GM18507 (cell line): ENCODE measurements at regions not wholly inside any gene's neighbourhood (a gene's known extent, or its start where the extent isn't known, plus 50 kb on each side); places are given as distances from the start of the nearest gene placed in this dataset.
A peak's percentile ranks its signal among the peaks of the same experiment; 100 is the strongest.

Experiments used
- DNase-seq: peaks from one replicate; pipeline ENCODE4 v3.0.0; 2011; ENCODE audit warnings: low read depth; ENCODE audit not compliant: insufficient read length; ENCODE audit errors: extremely low spot score
- FAIRE-seq: peaks from 2 replicates; lab custom pipeline; 2011; peaks lifted over from hg19 to GRCh38; lab: Jason Lieb, UNC

DNA sequence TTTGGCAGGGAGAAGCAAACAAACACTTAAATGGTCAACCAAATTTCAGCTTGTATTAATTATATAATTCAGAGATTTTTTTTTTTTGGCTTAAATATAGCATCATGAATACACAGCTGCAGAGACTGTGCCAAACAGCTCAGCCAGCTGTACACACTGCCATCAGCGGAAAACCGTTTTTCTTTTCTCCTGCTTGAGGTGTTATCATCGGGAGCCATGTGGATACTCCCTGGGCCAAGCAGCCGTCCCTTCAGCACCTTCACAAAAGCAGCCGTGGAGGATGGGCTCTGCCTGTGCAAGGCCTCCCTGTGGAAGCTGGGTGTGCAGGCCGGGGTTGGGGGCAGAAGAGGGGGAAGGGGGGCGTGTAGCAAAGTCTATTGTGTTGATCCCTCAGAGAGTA is 85.0 kb downstream of the NUF2 start:
- FAIRE-seq = no peak
- DNase-seq = no peak

DNA sequence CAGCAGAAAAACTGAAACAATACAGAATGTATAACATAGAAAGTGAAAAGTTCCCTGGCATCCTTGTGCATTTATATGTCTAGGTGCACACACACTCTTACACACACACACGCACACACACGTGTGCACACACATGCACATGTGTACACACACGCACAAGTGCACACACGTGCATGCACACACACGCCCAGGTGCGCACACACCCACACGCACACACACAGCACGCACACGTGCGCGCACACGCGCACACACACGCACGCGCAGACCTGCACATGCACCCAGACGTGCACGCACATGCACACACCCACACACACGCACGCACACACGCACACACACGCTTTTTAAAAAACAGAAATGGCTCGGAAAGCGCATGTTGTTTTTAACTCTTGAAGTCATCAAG is 86.5 kb downstream of the NUF2 start:
- no peak for FAIRE-seq
- DNase-seq = no peak

DNA sequence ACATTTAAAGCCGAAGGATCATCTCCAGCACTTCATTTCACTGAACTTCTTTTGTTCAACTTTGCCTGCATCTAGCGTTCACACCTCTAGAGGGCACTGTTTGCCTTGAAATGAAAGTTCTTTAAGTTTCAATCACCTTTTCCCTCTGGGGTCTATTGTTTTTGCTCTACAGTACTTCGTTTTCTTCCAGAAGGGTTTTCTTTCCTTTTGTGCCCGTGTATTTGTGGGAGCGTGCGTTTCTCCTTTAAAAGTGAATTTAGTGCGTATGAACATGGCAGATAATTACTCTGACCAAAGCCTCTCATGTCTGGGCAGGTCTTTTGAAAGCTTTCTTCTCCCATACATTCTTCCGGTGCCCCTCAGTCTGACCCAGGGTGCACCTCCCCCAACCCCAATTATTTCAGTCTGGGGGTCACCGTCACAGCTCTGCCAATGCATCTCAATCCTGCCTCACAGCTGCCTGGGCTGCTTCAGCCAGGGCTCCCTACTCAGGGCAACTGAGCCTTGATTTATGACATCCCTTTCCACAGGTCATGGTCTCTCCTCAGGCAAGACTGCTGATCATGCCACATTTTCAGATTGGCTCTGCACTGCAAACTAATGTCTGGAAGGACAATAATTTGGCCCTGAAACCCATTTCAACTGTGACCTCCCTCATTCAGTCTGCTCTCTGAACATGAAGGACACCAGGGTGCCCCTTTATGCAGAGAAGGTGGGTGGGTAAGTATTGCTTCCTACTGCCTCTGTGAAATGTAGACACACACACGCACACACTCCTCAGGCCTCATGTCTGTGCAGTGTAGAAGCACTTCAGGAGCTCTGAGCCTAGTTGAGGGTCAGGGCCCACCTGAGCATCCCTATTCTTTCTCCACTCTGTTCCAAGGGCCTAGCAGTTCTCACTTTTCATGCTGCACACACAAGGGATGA is 88.6 kb downstream of the NUF2 start:
- FAIRE-seq (peak; percentile 80), DNase-seq (no peak)

GRCh38 chr1:163412221-163412620 is 90.5 kb downstream of the NUF2 start:
- DNase-seq = no peak
- no peak for FAIRE-seq

GRCh38 chr1:163414778-163415177 is 93.0 kb downstream of the NUF2 start:
- DNase-seq = no peak
- FAIRE-seq = peak; percentile 81

- FAIRE-seq (no peak), DNase-seq (no peak)
Measured at GRCh38 chr1:163421701-163422100, 99.9 kb downstream of the NUF2 start.

GRCh38 chr1:163422738-163423404 is 101.1 kb downstream of the NUF2 start:
- no peak for FAIRE-seq
- no peak for DNase-seq

DNA sequence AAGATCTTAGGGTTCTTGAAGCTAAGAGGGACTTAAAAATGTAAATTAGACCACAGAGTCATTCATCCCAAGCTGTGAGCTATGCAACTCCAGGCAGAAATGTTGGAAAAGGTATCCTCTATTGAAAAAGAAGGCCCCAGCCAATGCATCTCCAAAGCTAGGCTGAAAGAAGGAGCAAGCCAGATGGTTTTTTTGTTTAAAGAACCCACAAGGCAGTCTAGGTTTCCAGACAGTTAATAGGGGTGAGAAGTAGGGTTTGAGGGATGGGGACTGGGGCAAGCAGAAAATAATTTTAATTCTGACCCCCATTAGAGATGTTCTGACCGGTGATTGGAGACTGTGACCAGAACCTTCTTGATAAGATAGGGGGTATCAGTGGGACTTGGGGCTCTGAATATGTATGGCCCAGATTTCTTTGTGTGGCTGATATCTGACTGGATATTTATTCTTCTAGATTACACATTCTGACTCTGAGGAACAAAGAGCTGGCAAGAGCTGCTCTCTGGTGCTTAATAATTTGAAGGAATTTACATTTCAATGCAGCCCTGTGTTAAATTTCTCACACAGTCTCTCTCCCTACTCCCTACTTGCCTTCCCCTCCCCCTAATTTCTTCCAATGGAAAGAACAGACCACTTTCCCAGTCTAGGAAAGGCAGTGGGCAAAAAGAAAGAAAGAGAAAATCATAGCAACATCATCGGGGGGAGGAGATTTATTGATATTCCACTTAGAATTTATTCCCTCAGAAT is 104.9 kb downstream of the NUF2 start:
- FAIRE-seq = no peak
- no peak for DNase-seq

DNA sequence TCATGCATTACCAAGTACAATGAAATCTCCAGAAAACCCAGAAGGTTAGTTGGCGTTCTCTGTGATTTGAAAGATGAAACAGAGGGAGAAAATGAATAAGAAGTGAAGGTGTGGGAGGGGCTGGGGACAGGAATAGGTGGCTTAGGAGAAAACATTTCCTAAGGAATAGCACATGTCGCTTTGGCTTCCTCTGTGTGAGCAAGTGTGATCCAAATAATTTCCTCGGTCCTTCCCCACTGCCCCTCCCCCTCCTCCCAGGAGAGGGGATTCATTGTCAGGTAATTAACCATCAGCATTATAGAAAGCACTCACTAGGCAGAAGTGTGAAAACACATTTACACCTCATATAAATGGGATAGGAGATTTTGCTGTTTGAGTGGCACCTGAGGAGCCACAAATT is 105.5 kb downstream of the NUF2 start:
- no peak for DNase-seq
- FAIRE-seq = no peak

DNA sequence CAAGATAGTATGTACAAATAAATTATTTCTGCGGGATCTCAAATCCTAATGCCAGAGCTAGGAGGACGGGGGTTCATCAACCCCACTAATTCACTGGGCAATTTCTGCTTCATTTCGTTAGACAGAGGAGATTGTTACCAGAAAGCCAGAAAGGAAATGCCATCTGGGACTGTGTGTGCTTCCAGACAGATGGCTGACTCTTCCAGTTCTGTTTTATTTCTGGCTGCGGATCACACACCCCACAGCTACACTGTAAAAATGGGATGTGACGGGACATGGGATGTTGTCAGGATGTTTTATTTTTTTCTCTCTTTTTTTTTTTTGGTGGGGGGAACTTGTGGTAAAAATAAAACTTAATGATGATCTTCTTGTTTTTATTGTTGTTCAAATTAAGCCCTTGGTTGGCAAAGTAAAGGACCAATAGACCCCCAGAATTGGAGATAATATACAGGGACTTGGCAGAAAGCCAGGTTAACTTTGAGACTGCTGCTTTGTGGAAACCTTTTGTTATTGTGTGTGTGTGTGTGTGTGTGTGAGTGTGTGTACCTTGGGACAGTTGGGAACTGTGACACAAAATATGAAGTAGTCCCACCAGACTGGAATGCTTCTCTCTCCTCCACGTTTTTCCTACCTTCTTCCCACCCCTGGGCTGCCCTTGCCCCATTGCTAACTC is 114.5 kb downstream of the NUF2 start:
- DNase-seq (no peak), FAIRE-seq (no peak)

- FAIRE-seq = no peak
- DNase-seq = no peak
Measured at GRCh38 chr1:163439471-163439870, 117.7 kb downstream of the NUF2 start.

DNA sequence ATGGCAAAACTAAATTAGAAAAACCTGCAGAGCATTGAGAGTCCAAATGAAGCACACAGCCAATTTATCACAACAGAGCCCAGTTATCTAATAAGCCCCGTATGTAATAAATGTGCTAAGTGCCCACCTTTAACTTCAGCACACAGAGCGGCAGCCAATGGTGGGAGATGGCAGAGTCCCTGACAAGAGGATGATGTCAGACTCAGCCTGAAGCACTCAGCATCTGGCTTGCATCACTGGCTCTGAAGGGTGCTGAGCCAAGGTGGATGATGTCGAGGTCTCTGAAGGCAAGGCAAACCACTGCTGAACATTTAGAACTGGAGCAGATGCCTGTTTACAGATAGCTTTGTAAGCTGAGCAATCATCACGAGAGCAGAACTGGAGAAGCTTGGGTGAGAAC is 118.3 kb downstream of the NUF2 start:
- DNase-seq (no peak), FAIRE-seq (no peak)

DNA sequence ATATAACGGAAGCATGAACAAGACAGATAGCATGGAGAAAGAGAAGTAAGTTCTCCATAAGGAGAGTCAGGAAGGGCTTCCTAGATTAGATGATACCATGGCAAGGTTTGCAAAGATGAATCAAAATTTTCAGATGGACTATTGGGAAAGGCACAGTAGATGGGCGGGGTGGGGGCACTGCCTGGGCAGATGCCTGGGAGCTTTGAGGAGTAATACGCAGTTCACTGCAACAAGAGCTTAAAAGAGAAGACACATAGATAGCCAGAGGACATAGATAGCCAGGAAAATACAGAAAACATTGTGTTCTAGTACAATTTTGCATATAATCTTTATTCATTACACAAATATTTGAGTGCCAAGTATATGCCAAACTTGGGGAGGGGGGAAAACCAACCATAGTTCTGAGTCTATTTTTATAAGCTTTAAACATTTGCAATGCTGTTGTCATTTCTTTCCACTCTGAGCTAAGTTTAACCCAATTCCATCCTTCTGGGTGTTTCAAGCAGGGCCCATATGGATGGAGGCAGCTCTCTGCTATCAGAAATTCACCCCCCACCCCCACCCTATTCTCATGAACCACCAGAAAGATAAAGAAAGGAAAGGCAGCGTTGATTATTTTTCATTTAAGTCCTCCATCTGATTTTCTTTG is 120.6 kb downstream of the NUF2 start:
- FAIRE-seq = no peak
- no peak for DNase-seq

DNA sequence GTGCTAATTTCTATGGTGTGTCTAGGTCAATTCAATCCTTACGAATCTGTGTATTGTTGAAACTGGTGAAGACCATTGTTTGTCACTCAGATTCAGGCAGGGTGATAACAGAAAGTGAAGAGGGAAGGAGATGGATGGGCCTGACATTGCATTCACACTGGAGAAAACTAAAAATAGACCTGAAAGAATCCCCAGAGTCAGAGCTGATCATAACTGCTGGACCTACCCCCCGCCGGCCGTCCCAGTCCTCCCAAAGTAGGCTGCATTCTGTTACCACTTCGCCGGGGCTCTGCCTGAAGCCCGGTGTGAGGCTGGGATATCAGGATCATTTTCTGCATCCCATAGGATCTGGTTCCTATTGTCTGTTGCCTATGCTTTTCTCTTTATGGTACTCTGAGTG is 121.1 kb downstream of the NUF2 start:
- DNase-seq (no peak), FAIRE-seq (no peak)

GRCh38 chr1:163443863-163444262 is 122.1 kb downstream of the NUF2 start:
- no peak for FAIRE-seq
- DNase-seq = no peak

GRCh38 chr1:163444665-163445064 is 122.9 kb downstream of the NUF2 start:
- FAIRE-seq (no peak), DNase-seq (no peak)

GRCh38 chr1:163450986-163451385 is 129.2 kb downstream of the NUF2 start:
- no peak for FAIRE-seq

GRCh38 chr1:163459539-163459938 is 137.8 kb downstream of the NUF2 start:
- FAIRE-seq (no peak), DNase-seq (no peak)

More at GRCh38 chr1:163450986-163451385, 129.2 kb downstream of the NUF2 start:
- DNase-seq = no peak

DNA sequence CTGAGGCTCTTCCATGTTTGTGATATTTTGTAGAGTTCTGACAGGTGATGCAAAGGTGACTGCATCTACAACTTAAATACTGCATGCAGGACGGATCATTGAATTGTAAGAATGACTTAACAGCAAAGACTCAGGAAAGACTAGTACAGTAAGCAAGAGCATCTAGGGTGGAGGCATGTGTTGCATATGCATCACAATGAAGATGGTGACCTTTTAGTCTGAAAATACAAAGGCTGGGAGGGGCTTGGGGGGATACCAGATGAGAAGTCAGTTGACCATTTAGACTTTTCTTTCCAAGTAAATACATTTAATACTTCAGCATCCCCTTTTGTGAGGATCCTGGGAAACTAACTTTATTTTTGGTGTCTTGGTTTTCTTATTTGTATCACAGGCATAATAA is 145.5 kb downstream of the NUF2 start:
- FAIRE-seq (no peak), DNase-seq (no peak)
